IMR-90 (cell line): ENCODE measurements at regions not wholly inside any gene's neighbourhood (a gene's known extent, or its start where the extent isn't known, plus 50 kb on each side); places are given as distances from the start of the nearest gene placed in this dataset.

Experiments used
- ATAC-seq: fragments of 200-7000 bp; cut with Tn5 transposase; 2 replicates; pipeline ENCODE4 v1.9.1; 2020; ENCODE audit warnings: low read depth, mild to moderate bottlenecking, moderate library complexity
- BruUV-seq: library from RNA; stranded (reverse); fragments of 400-500 nt; replicated peaks from 2 replicates; lab custom pipeline; 2021; lab: Mats Ljungman, UMichigan
- CTCF ChIA-PET: fragments of 300-600 bp; formaldehyde crosslinking; extraction: SDS; loops from one replicate; lab custom pipeline; 2021; ENCODE audit warnings: antibody characterized with exemption; lab: Yijun Ruan, JAX
- POLR2A ChIA-PET: fragments of 300-600 bp; sonication (Branson Sonifier 250); formaldehyde crosslinking; loops from one replicate; lab custom pipeline; 2022; ENCODE audit warnings: antibody characterized with exemption; ENCODE audit not compliant: unreplicated experiment; lab: Charles Lee
- DNase-seq: peaks from one replicate; pipeline ENCODE4 v3.0.0; 2013
- H2AFZ ChIP-seq: replicated peaks from 2 replicates; pipeline ENCODE3; 2013; ENCODE audit warnings: low read length, mild to moderate bottlenecking; ENCODE audit not compliant: poor library complexity
- H2AK5ac ChIP-seq: 2 replicates; pipeline ENCODE4 v1.6.1; 2013; ENCODE audit warnings: low read depth, low read length, inconsistent platforms
- H2AK9ac ChIP-seq: replicated peaks from 2 replicates; pipeline ENCODE3; 2013; ENCODE audit warnings: mild to moderate bottlenecking, low read depth, low read length, moderate library complexity; ENCODE audit not compliant: poor library complexity
- H2BK120ac ChIP-seq: 2 replicates; pipeline ENCODE4 v1.6.1; 2013; ENCODE audit warnings: low read depth, low read length, inconsistent platforms
- H2BK15ac ChIP-seq: 3 replicates; pipeline ENCODE4 v1.6.1; 2013; ENCODE audit warnings: low read depth, low read length, inconsistent platforms
- H2BK20ac ChIP-seq: 2 replicates; pipeline ENCODE4 v1.6.1; 2013; ENCODE audit warnings: low read depth, mild to moderate bottlenecking, inconsistent platforms, low read length, moderate library complexity
- H2BK5ac ChIP-seq: 2 replicates; pipeline ENCODE4 v1.6.1; 2013; ENCODE audit warnings: mild to moderate bottlenecking, low read depth, low read length, inconsistent platforms; ENCODE audit not compliant: poor library complexity, severe bottlenecking
- H3K14ac ChIP-seq: replicated peaks from 2 replicates; pipeline ENCODE4 v1.6.1; 2013; ENCODE audit warnings: low read depth, low read length, inconsistent platforms
- H3K18ac ChIP-seq: 2 replicates; pipeline ENCODE4 v1.6.1; 2013; ENCODE audit warnings: low read depth, low read length, control low read depth
- H3K23ac ChIP-seq: 2 replicates; pipeline ENCODE4 v1.6.1; 2013; ENCODE audit warnings: low read depth, low read length, inconsistent platforms
- H3K27ac ChIP-seq: 2 replicates; pipeline ENCODE4 v1.5.1; 2013; ENCODE audit warnings: mild to moderate bottlenecking, control low read depth, low read length; ENCODE audit not compliant: insufficient read depth
- H3K27me3 ChIP-seq: 2 replicates; pipeline ENCODE4 v1.6.1; 2013; ENCODE audit warnings: low read length; ENCODE audit not compliant: control insufficient read depth, insufficient read depth
- H3K36me3 ChIP-seq: 2 replicates; pipeline ENCODE4 v1.6.1; 2013; ENCODE audit warnings: low read length, mixed read lengths; ENCODE audit not compliant: control insufficient read depth, insufficient read depth
- H3K4ac ChIP-seq: 2 replicates; pipeline ENCODE4 v1.6.1; 2013; ENCODE audit warnings: low read depth, low read length, inconsistent platforms
- H3K4me1 ChIP-seq: 2 replicates; pipeline ENCODE4 v1.6.1; 2013; ENCODE audit warnings: low read length, mixed read lengths; ENCODE audit not compliant: control insufficient read depth, insufficient read depth
- H3K4me2 ChIP-seq: 2 replicates; pipeline ENCODE4 v1.6.1; 2013; ENCODE audit warnings: low read depth, mild to moderate bottlenecking, control low read depth, low read length, moderate library complexity
- H3K4me3 ChIP-seq: 2 replicates; pipeline ENCODE4 v1.5.1; 2013; ENCODE audit warnings: low read depth, mild to moderate bottlenecking, control low read depth, low read length, moderate library complexity; ENCODE audit not compliant: insufficient read depth
- H3K56ac ChIP-seq: 2 replicates; pipeline ENCODE4 v1.6.1; 2013; ENCODE audit warnings: low read length, inconsistent platforms; ENCODE audit not compliant: insufficient read depth; ENCODE audit errors: extremely low read depth
- H3K79me1 ChIP-seq, 2 experiments: 2 replicates each; pipeline ENCODE4 v1.6.1; 2013; ENCODE audit warnings: low read length in 2 of 2, inconsistent platforms in 1 of 2, low read depth in 1 of 2
- H3K9ac ChIP-seq: 2 replicates; pipeline ENCODE4 v1.6.1; 2013; ENCODE audit warnings: low read depth, low read length, control low read depth
- H3K9me1 ChIP-seq: 2 replicates; pipeline ENCODE4 v1.6.1; 2013; ENCODE audit warnings: low read length, inconsistent platforms; ENCODE audit not compliant: insufficient read depth
- H3K9me3 ChIP-seq: 2 replicates; pipeline ENCODE4 v1.6.1; 2013; ENCODE audit warnings: low read length; ENCODE audit not compliant: control insufficient read depth, insufficient read depth
- H4K20me1 ChIP-seq: 2 replicates; pipeline ENCODE4 v1.6.1; 2013; ENCODE audit warnings: low read length, inconsistent platforms; ENCODE audit not compliant: insufficient read depth
- H4K5ac ChIP-seq: 2 replicates; pipeline ENCODE4 v1.6.1; 2013; ENCODE audit warnings: mild to moderate bottlenecking, low read depth, low read length, control low read depth
- H4K8ac ChIP-seq, 2 experiments: 2 replicates each; pipeline ENCODE4 v1.6.1; 2013; ENCODE audit warnings: low read depth in 2 of 2, low read length in 2 of 2, control low read depth in 1 of 2, inconsistent platforms in 1 of 2
- H4K91ac ChIP-seq: 2 replicates; pipeline ENCODE4 v1.6.1; 2013; ENCODE audit warnings: low read depth, low read length, inconsistent platforms; ENCODE audit not compliant: insufficient read depth
- MAFK ChIP-seq: IDR thresholded peaks from 2 replicates; pipeline ENCODE4 v1.6.1; 2012; ENCODE audit warnings: low read depth, low read length, improper control_type of control experiment
- NFE2L2 ChIP-seq: fragments of 150-350 bp; IDR thresholded peaks from 2 replicates; pipeline ENCODE4 v1.6.1; 2016; ENCODE audit warnings: low read depth, mild to moderate bottlenecking, low read length
- RAD21 ChIP-seq: IDR thresholded peaks from 2 replicates; pipeline ENCODE4 v1.6.1; 2012; ENCODE audit warnings: low read length, improper control_type of control experiment
- WGBS, 2 experiments: methylation state at CpG; one replicate each; pipeline versions ENCODE4 v1.1.5 to v1.1.7; 2013; ENCODE audit warnings: missing lambda C conversion rate in 2 of 2; ENCODE audit not compliant: insufficient read length in 1 of 2; ENCODE audit errors: extremely low coverage in 2 of 2; 5-methylcytosine and 5-hydroxymethylcytosine counted together
- dilution Hi-C: fragments of 300-500 bp; cut with HindIII; formaldehyde crosslinking; loops from one replicate; pipeline ENCODE4 v1.14.3; 2018; ENCODE audit warnings: low sequenced_read_pairs; ENCODE audit not compliant: unreplicated experiment
- in situ Hi-C: fragments of 300-500 bp; cut with MboI; formaldehyde crosslinking; loops from 3 replicates; pipeline ENCODE4 v1.14.3; 2019; ENCODE audit warnings: low sequenced_read_pairs, inconsistent platforms, mixed read lengths
- intact Hi-C: fragments of 100-400 bp; cut with micrococcal nuclease; formaldehyde crosslinking; loops from 2 replicates; pipeline ENCODE4 v1.10.0; 2022

DNA sequence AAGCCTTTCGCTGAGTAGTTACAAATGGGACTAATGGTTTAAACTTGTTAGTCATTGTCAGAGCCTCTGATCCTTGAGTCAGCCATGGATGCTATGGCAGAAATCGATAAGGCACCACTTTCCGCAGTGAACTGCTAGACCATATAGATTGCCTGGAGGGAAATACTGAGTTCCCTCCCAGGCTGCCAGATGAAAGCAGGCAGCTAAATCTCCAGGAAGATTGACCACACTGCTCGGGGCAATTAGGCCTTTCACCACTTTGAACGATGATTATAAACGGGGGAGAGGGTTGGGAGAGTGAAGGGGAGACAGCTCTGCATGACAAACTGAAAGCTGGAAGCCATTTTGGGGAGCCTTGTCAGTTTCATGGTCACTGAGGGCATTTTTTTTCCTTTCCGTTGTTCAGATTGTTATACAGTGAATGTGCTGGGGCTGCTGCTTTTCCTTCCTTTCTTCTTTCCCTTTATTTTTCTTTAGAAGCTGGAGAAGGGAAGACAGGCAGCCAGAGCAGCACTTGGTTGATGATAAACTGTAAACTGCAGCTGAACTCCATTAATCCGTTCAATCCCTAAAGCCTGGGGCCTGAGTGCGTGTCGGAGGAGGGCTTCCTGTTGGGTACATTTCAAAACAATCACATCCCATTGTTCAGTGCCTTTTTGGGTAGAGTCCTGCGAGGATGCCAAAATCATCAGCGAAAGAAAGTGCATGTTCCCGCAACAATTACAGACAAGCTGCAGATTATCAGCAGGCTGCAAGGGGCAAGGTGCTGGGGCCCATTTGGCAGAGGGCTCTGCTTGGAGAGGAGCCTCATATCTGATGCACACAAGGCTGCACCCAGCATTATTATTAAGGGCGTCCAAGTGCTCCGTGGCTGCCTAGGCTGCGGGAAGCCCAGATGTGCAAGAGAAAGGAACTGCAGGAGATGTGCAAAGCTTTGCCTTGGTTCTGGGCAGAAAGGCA lies 308.4 kb downstream of the PSAT1 start:
- H2BK5ac ChIP-seq: no peak overlapping the region
- H3K79me1 ChIP-seq: no peaks in the 10 kb centered on the region
- H2AK5ac ChIP-seq: peak overlapping the region; percentile 35; the same call in 1 of the 2 replicates
- H3K9ac ChIP-seq: peak overlapping the region; percentile 61
- no peak overlapping the region for H3K4me3 ChIP-seq
- peak; percentile 28 for ATAC-seq
- H3K9me1 ChIP-seq: peaks cover 4% of the 10 kb centered on the region; the same call in 1 of the 2 replicates
- no peak overlapping the region for H2AK9ac ChIP-seq
- no peaks in the 10 kb centered on the region for H4K20me1 ChIP-seq
- WGBS, 2 experiments: 65% methylated on average over 4 of the region's 16 CpGs; no CpG with 5 or more reads in 1 of the 2 experiments
- in situ Hi-C loops (loop anchor here (10.0 kb wide), 1 partner anchor 519 kb away; no protein-coding TSS in a partner anchor), intact Hi-C loops (loop anchor here (5.0 kb wide), 1 partner anchor 967 kb away; the partner anchor contains the start of gene TLE4), dilution Hi-C loops (no loop called here)
- H2BK15ac ChIP-seq: peak overlapping the region; percentile 82; the same call in 1 of the 3 replicates
- TF ChIP-seq NFE2L2 (no peak), RAD21 (no peak), MAFK (no peak)
- peak overlapping the region; percentile 80 for H4K91ac ChIP-seq
- H3K14ac ChIP-seq: peak overlapping the region; percentile 84
- peak overlapping the region; percentile 27; the same call in 1 of the 2 replicates for H3K56ac ChIP-seq
- H2AFZ ChIP-seq: peak overlapping the region; percentile 85
- peak overlapping the region; percentile 21 for H3K4me2 ChIP-seq
- H3K36me3 ChIP-seq: no peaks in the 10 kb centered on the region
- ChIA-PET POLR2A (no interaction called here), CTCF (interaction anchor here (0.5 kb wide), 1 partner anchor 86 kb away, joined by 3 read pairs; no protein-coding TSS in a partner anchor)
- no peak overlapping the region; the same call in 1 of the 2 replicates for H3K27ac ChIP-seq
- H3K9me3 ChIP-seq: 0 out of 2 replicates have a peak, but pooled peaks cover 3% of the 10 kb centered on the region
- H3K18ac ChIP-seq: peak overlapping the region; percentile 45
- peak overlapping the region; percentile 90 for H2BK120ac ChIP-seq
- peak overlapping the region; percentile 46 to 90 for H4K8ac ChIP-seq
- no peak for DNase-seq
- H3K4me1 ChIP-seq: peaks cover 6% of the 10 kb centered on the region
- H3K4ac ChIP-seq: peak overlapping the region; percentile 63
- peak overlapping the region; percentile 62 for H4K5ac ChIP-seq
- H3K27me3 ChIP-seq: no peaks in the 10 kb centered on the region
- H2BK20ac ChIP-seq: peak overlapping the region; percentile 92
- BruUV-seq: no TSS peak
- H3K23ac ChIP-seq: peak overlapping the region; percentile 58
